ENCODE measurements at regions not wholly inside any gene's neighbourhood (a gene's known extent, or its start where the extent isn't known, plus 50 kb on each side); places are given as distances from the start of the nearest gene placed in this dataset.

DNA sequence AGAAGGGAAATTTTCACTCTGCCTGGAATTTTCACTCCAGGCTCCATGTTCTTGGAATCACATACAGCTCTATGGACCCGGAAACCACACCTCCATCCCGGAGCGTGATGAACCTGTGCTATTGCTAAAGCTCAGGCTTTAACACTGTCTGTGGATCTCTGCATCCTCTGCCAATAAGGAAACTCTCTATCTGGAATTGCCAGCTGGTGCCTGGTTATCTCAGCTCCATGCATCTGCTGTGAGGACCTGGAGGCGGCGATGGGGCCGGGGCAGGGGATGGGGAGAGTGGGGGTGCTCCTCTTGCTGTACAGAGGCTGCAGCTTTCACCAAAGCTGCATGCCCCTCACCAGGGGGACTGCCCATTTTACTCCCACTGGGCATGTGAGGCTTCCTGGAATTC, 754.0 kb upstream of the SOX11 start:
- peaks cover 11% of the 10 kb centered on the region for H3K4me1 ChIP-seq (ENCODE audit: control insufficient read depth, insufficient read depth, low read length, poor library complexity, severe bottlenecking)
- H3K4me3 ChIP-seq (ENCODE audit: extremely low read depth, insufficient read depth, low read length, poor library complexity, severe bottlenecking), result no peak overlapping the region
- H3K36me3 ChIP-seq (ENCODE audit: control insufficient read depth, insufficient read depth, low read length), result no peaks in the 10 kb centered on the region
- WGBS, 2 experiments (ENCODE audit: insufficient coverage in 2 of 2), result 90 to 98% methylated on average over 3 to 5 of the region's 6 CpGs
- no peaks in the 10 kb centered on the region for H3K9me3 ChIP-seq (ENCODE audit: control insufficient read depth, low read length)
- H3K27ac ChIP-seq (ENCODE audit: low read depth, low read length, severe bottlenecking), result no peak overlapping the region

GRCh38 chr2:4942441-4942840, 749.7 kb upstream of the SOX11 start:
- Histone ChIP-seq H3K4me3 (ENCODE audit: extremely low read depth, insufficient read depth, low read length, poor library complexity, severe bottlenecking) (no peak overlapping the region), H3K36me3 (ENCODE audit: control insufficient read depth, insufficient read depth, low read length) (no peaks in the 10 kb centered on the region), H3K9me3 (ENCODE audit: control insufficient read depth, low read length) (no peaks in the 10 kb centered on the region), H3K27ac (ENCODE audit: low read depth, low read length, severe bottlenecking) (no peak overlapping the region), H3K4me1 (ENCODE audit: control insufficient read depth, insufficient read depth, low read length, poor library complexity, severe bottlenecking) (peaks cover 9% of the 10 kb centered on the region)
- WGBS, 2 experiments (ENCODE audit: insufficient coverage in 2 of 2), result 83 to 97% methylated on average over 1 to 3 of the region's 4 CpGs

- 100% methylated on average over 1 of the region's 2 CpGs; no CpG with 5 or more reads in 1 of the 2 experiments for whole genome bisulfite sequencing, 2 experiments (ENCODE audit: insufficient coverage in 2 of 2)
- H3K36me3 ChIP-seq (ENCODE audit: control insufficient read depth, insufficient read depth, low read length), result no peaks in the 10 kb centered on the region
- H3K27ac ChIP-seq (ENCODE audit: low read depth, low read length, severe bottlenecking), result no peak overlapping the region
- no peak overlapping the region for H3K4me3 ChIP-seq (ENCODE audit: extremely low read depth, insufficient read depth, low read length, poor library complexity, severe bottlenecking)
- no peaks in the 10 kb centered on the region for H3K4me1 ChIP-seq (ENCODE audit: control insufficient read depth, insufficient read depth, low read length, poor library complexity, severe bottlenecking)
- no peaks in the 10 kb centered on the region for H3K9me3 ChIP-seq (ENCODE audit: control insufficient read depth, low read length)
Observed at GRCh38 chr2:4947911-4948310, 744.3 kb upstream of the SOX11 start.

DNA sequence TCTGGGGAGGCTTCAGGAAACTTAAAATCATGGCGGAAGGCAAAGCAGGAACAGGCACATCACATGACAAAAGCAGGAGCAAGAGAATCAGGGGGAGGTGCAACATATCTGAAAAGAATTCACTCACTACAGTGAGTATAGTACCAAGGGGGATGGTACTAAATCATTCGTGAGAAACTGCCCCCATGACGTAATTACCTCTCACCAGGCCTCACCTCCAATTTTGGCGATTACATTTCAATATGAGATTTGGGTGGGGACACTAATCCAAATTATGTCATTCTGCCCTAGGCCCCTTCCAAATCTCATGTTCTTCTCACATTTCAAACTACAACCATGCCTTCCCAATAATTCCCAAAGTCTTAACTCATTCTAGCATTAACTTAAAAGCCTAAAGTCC, 740.8 kb upstream of the SOX11 start:
- WGBS, 2 experiments (ENCODE audit: insufficient coverage in 2 of 2), result 100% methylated on average over 3 of the region's 4 CpGs; no CpG with 5 or more reads in 1 of the 2 experiments
- Histone ChIP-seq H3K36me3 (ENCODE audit: control insufficient read depth, insufficient read depth, low read length) (no peaks in the 10 kb centered on the region), H3K4me3 (ENCODE audit: extremely low read depth, insufficient read depth, low read length, poor library complexity, severe bottlenecking) (no peak overlapping the region), H3K27ac (ENCODE audit: low read depth, low read length, severe bottlenecking) (no peak overlapping the region), H3K9me3 (ENCODE audit: control insufficient read depth, low read length) (no peaks in the 10 kb centered on the region), H3K4me1 (ENCODE audit: control insufficient read depth, insufficient read depth, low read length, poor library complexity, severe bottlenecking) (no peaks in the 10 kb centered on the region)

DNA sequence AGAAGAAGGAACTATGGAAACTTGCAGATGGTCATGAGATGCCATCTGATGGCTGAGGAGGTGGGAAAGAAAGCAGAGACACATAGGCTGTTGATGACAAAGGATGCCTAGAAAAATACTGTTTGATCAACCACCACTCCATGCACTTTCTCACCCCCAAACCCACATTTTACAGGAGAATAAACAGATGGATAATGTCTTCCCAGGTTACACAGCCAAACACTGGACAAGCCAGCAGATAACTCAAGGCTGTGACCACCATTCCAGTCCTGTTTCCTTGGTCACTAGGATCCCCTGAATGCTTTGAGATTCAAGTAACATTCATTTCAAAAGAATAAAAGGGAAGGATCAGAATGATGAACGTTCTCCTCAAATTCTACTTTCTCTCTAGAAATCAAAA, 733.0 kb upstream of the SOX11 start:
- Histone ChIP-seq H3K9me3 (ENCODE audit: control insufficient read depth, low read length) (no peaks in the 10 kb centered on the region), H3K4me3 (ENCODE audit: extremely low read depth, insufficient read depth, low read length, poor library complexity, severe bottlenecking) (no peak overlapping the region), H3K36me3 (ENCODE audit: control insufficient read depth, insufficient read depth, low read length) (no peaks in the 10 kb centered on the region), H3K27ac (ENCODE audit: low read depth, low read length, severe bottlenecking) (no peak overlapping the region), H3K4me1 (ENCODE audit: control insufficient read depth, insufficient read depth, low read length, poor library complexity, severe bottlenecking) (no peaks in the 10 kb centered on the region)
- no CpG with 5 or more reads among the region's 1 CpG for WGBS, 2 experiments (ENCODE audit: insufficient coverage in 2 of 2)

GRCh38 chr2:4962419-4962818, 729.8 kb upstream of the SOX11 start:
- no peak overlapping the region for H3K27ac ChIP-seq (ENCODE audit: low read depth, low read length, severe bottlenecking)
- no peaks in the 10 kb centered on the region for H3K4me1 ChIP-seq (ENCODE audit: control insufficient read depth, insufficient read depth, low read length, poor library complexity, severe bottlenecking)
- WGBS, 2 experiments (ENCODE audit: insufficient coverage in 2 of 2), result 93 to 95% methylated on average over 2 to 3 of the region's 3 CpGs
- no peaks in the 10 kb centered on the region for H3K36me3 ChIP-seq (ENCODE audit: control insufficient read depth, insufficient read depth, low read length)
- H3K4me3 ChIP-seq (ENCODE audit: extremely low read depth, insufficient read depth, low read length, poor library complexity, severe bottlenecking), result no peak overlapping the region
- no peaks in the 10 kb centered on the region for H3K9me3 ChIP-seq (ENCODE audit: control insufficient read depth, low read length)

DNA sequence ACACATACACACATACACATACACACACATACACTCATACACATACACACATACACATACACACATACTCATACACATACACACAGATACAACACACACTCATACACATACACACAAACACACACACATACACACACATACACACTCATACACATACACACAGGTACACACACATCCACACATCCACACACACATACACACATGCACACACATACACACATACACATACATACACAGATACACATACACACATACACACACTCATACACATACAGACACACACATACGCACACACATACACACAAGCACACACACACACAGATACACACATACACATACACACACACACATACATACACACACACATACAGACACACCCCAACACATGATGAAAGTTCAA, 729.1 kb upstream of the SOX11 start:
- Histone ChIP-seq H3K27ac (ENCODE audit: low read depth, low read length, severe bottlenecking) (no peak overlapping the region), H3K4me1 (ENCODE audit: control insufficient read depth, insufficient read depth, low read length, poor library complexity, severe bottlenecking) (no peaks in the 10 kb centered on the region), H3K9me3 (ENCODE audit: control insufficient read depth, low read length) (no peaks in the 10 kb centered on the region), H3K4me3 (ENCODE audit: extremely low read depth, insufficient read depth, low read length, poor library complexity, severe bottlenecking) (no peak overlapping the region), H3K36me3 (ENCODE audit: control insufficient read depth, insufficient read depth, low read length) (no peaks in the 10 kb centered on the region)
- WGBS, 2 experiments (ENCODE audit: insufficient coverage in 2 of 2), result 92% methylated on average over 1 of the region's 1 CpG; no CpG with 5 or more reads in 1 of the 2 experiments

GRCh38 chr2:4964001-4964540, 728.1 kb upstream of the SOX11 start:
- WGBS, 2 experiments (ENCODE audit: insufficient coverage in 2 of 2), result 89 to 93% methylated on average over 10 to 12 of the region's 13 CpGs
- H3K4me1 ChIP-seq (ENCODE audit: control insufficient read depth, insufficient read depth, low read length, poor library complexity, severe bottlenecking), result no peaks in the 10 kb centered on the region
- no peaks in the 10 kb centered on the region for H3K9me3 ChIP-seq (ENCODE audit: control insufficient read depth, low read length)
- no peak overlapping the region for H3K4me3 ChIP-seq (ENCODE audit: extremely low read depth, insufficient read depth, low read length, poor library complexity, severe bottlenecking)
- H3K36me3 ChIP-seq (ENCODE audit: control insufficient read depth, insufficient read depth, low read length), result no peaks in the 10 kb centered on the region
- H3K27ac ChIP-seq (ENCODE audit: low read depth, low read length, severe bottlenecking), result no peak overlapping the region

DNA sequence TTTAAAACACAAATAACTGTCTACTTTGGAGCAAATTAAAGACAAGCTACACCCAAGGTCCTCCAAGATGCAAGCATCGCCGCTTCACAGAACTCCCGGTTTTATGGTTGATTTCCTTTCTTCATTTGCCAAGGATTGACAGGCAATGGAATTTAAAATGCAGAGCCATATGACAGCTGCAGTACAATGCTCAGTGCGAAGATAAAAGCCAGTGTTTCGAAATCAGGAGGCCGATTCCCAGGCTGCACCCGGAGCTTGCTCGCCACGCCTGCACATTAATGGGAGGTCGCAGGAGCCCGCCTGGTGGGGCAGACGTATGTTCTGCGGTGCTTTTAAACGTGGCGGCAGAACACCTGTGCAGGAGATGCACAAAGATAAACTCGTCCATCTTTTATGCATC, 727.6 kb upstream of the SOX11 start:
- no peak overlapping the region for H3K27ac ChIP-seq (ENCODE audit: low read depth, low read length, severe bottlenecking)
- WGBS, 2 experiments (ENCODE audit: insufficient coverage in 2 of 2), result 82 to 86% methylated on average over 16 of the region's 16 CpGs
- no peaks in the 10 kb centered on the region for H3K36me3 ChIP-seq (ENCODE audit: control insufficient read depth, insufficient read depth, low read length)
- H3K4me3 ChIP-seq (ENCODE audit: extremely low read depth, insufficient read depth, low read length, poor library complexity, severe bottlenecking), result no peak overlapping the region
- no peaks in the 10 kb centered on the region for H3K9me3 ChIP-seq (ENCODE audit: control insufficient read depth, low read length)
- no peaks in the 10 kb centered on the region for H3K4me1 ChIP-seq (ENCODE audit: control insufficient read depth, insufficient read depth, low read length, poor library complexity, severe bottlenecking)

DNA sequence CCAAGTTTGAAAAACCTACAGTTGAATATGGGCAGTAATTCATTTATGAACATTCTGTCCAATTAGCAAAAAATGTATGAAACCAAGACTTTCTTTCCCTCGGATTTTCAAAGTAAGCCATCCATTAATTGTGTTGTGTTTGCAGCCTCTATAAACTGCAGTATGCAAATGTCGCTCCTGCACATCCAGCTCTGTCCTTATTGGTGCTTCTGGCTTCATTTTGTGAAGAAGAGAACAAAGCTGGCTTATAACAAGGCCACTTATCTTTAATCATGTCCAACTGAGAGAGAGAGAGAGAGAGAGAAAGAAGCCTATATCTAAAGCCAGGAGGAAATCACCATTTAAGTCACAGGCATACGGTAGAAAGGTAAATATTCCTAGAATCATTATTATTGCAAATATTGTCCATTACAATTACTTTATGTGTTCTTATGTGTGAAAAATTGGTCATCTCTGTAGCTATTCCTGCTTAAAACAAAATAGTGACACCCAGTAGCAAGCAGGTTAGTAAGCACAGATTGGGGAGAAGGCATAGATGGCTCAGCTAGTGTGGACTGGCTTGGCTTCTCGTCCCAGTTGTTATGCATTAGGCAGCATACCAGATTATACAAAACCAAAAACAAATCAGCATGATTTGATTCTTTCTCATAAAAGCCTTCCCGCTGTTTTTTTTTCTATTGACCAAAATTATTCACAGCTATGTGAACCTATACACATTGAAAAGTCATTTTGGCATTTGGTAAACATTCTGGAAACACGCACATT, 726.4 kb upstream of the SOX11 start:
- H3K4me1 ChIP-seq (ENCODE audit: control insufficient read depth, insufficient read depth, low read length, poor library complexity, severe bottlenecking), result no peaks in the 10 kb centered on the region
- no peak overlapping the region for H3K4me3 ChIP-seq (ENCODE audit: extremely low read depth, insufficient read depth, low read length, poor library complexity, severe bottlenecking)
- H3K9me3 ChIP-seq (ENCODE audit: control insufficient read depth, low read length), result no peaks in the 10 kb centered on the region
- no peaks in the 10 kb centered on the region for H3K36me3 ChIP-seq (ENCODE audit: control insufficient read depth, insufficient read depth, low read length)
- 89 to 90% methylated on average over 2 to 3 of the region's 6 CpGs for WGBS, 2 experiments (ENCODE audit: insufficient coverage in 2 of 2)
- no peak overlapping the region for H3K27ac ChIP-seq (ENCODE audit: low read depth, low read length, severe bottlenecking)

DNA sequence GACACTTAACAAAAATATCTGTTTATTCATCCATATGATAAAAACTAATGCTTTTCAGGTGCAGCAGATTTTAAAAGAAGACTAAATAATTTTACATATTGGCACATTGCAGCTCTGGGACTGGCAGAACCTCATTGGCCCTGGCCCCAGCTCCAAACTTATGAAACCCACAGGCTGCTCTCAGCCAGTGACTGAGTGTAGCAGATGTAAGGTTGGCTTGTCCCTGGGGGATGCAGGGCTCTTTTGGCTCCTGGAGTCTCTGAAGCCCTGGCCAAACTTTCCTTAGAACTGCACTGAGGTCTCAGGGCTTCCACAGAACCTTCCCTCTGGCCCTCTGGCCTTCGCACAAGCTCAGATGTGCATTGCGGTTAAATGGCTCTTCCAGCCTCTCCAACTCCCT, 725.0 kb upstream of the SOX11 start:
- Histone ChIP-seq H3K4me3 (ENCODE audit: extremely low read depth, insufficient read depth, low read length, poor library complexity, severe bottlenecking) (no peak overlapping the region), H3K4me1 (ENCODE audit: control insufficient read depth, insufficient read depth, low read length, poor library complexity, severe bottlenecking) (no peaks in the 10 kb centered on the region), H3K36me3 (ENCODE audit: control insufficient read depth, insufficient read depth, low read length) (no peaks in the 10 kb centered on the region), H3K27ac (ENCODE audit: low read depth, low read length, severe bottlenecking) (no peak overlapping the region), H3K9me3 (ENCODE audit: control insufficient read depth, low read length) (no peaks in the 10 kb centered on the region)
- 91 to 100% methylated on average over 2 of the region's 2 CpGs for WGBS, 2 experiments (ENCODE audit: insufficient coverage in 2 of 2)
